Lung (tissue), 11 donors: ENCODE measurements at regions not wholly inside any gene's neighbourhood (a gene's known extent, or its start where the extent isn't known, plus 50 kb on each side); places are given as distances from the start of the nearest gene placed in this dataset.

ENCODE experiments used
- ATAC-seq: fragments of 200-7000 bp; cut with Tn5 transposase; one replicate; pipeline ENCODE4 v1.9.1; 2020; ENCODE audit warnings: moderate number of reproducible peaks; ENCODE audit not compliant: insufficient read depth, low FRiP score
- DNase-seq, 3 donors: peaks; one replicate each; pipeline ENCODE4 v3.0.0-alpha.2; 2013 to 2017
- H3K27ac ChIP-seq, 2 donors: one replicate each; pipeline ENCODE4 v1.5.1; 2013; ENCODE audit warnings: mild to moderate bottlenecking in 2 of 2, moderate library complexity in 2 of 2, control low read depth in 1 of 2, inconsistent platforms in 1 of 2, low read depth in 1 of 2, low read length in 1 of 2
- H3K27me3 ChIP-seq, 3 donors: one replicate each; pipeline ENCODE4 v1.5.1; 2013; ENCODE audit warnings: low read length in 2 of 3; ENCODE audit not compliant: control insufficient read depth in 3 of 3, insufficient read depth in 3 of 3
- H3K36me3 ChIP-seq, 4 donors: one replicate each; pipeline ENCODE4 v1.5.1; 2013; ENCODE audit warnings: low read length in 4 of 4, mild to moderate bottlenecking in 1 of 4, moderate library complexity in 1 of 4; ENCODE audit not compliant: control insufficient read depth in 4 of 4, insufficient read depth in 4 of 4
- H3K4me1 ChIP-seq, 5 donors: one replicate each; pipeline ENCODE4 v1.5.1; 2013; ENCODE audit warnings: low read length in 5 of 5, mild to moderate bottlenecking in 2 of 5, moderate library complexity in 1 of 5; ENCODE audit not compliant: control insufficient read depth in 5 of 5, insufficient read depth in 5 of 5
- H3K4me3 ChIP-seq: one replicate; pipeline ENCODE4 v1.5.1; 2013; ENCODE audit warnings: mild to moderate bottlenecking, control low read depth, moderate library complexity
- H3K9ac ChIP-seq, 2 donors: one replicate each; pipeline ENCODE4 v1.5.1; 2013; ENCODE audit warnings: low read length in 2 of 2, control low read depth in 1 of 2; ENCODE audit not compliant: insufficient read depth in 1 of 2
- H3K9me3 ChIP-seq, 4 donors: one replicate each; pipeline ENCODE4 v1.5.1; 2013; ENCODE audit warnings: low read length in 3 of 4, mild to moderate bottlenecking in 1 of 4, moderate library complexity in 1 of 4; ENCODE audit not compliant: control insufficient read depth in 4 of 4, insufficient read depth in 3 of 4
- CTCF ChIP-seq: IDR thresholded peaks from 2 replicates; pipeline ENCODE4 v1.5.1; 2012; ENCODE audit warnings: mild to moderate bottlenecking; ENCODE audit errors: control extremely low read depth, extremely low read depth
- WGBS, 2 donors: extraction: QIAGEN DNeasy Blood & Tissue Kit; methylation state at CpG; one replicate each; pipeline ENCODE4 v1.1.7; 2013; 5-methylcytosine and 5-hydroxymethylcytosine counted together
- donor health status: control.
- donor health status: control.
- donor health status: Bipolar disorder and iron deficiency.
- donor health status: healthy.
- donor health status: DM: yes; HTN: yes; CAD: no.

DNA sequence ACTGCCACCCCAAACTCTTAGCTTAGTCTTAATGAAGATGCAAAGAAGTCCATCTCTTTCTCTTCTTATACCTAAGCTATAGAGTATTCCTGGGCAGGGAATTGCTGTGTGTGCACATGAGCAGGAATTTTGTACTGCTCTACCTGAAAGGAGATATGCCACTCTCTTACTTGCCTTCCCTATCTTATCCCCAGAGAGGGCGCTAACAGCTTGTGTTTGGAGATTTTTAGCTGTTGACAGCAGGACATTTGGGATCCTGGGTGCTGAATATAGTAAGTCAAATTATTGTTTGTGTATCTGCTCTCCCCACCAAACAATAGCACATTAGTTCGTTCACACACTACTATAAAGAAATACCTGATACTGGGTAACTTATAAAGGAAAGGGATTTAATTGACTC lies 159.5 kb downstream of the GABRG2 start:
- DNase-seq (no peak), ATAC-seq (no peak)
- H3K9me3 ChIP-seq, result peaks cover 0 to 3% (median 0%) of the 10 kb centered on the region in 4 donors
- WGBS, 2 donors, result 52 to 59% methylated on average over 2 of the region's 2 CpGs
- H3K27me3 ChIP-seq, result no peaks in the 10 kb centered on the region
- H3K9ac ChIP-seq, result no peak overlapping the region
- TF ChIP-seq CTCF, result no peak
- H3K27ac ChIP-seq, result no peak overlapping the region
- no peaks in the 10 kb centered on the region for H3K36me3 ChIP-seq
- no peaks in the 10 kb centered on the region for H3K4me1 ChIP-seq
- H3K4me3 ChIP-seq, result no peak overlapping the region

- TF ChIP-seq CTCF, result no peak
- no peaks in the 10 kb centered on the region for H3K36me3 ChIP-seq
- 77 to 85% methylated on average over 3 of the region's 3 CpGs for WGBS, 2 donors
- H3K27me3 ChIP-seq, result no peaks in the 10 kb centered on the region
- H3K9ac ChIP-seq, result no peak overlapping the region
- DNase-seq (no peak), ATAC-seq (no peak)
- H3K4me3 ChIP-seq, result no peak overlapping the region
- H3K4me1 ChIP-seq, result no peaks in the 10 kb centered on the region
- H3K9me3 ChIP-seq, result peaks cover 0 to 4% (median 0%) of the 10 kb centered on the region in 4 donors
- no peak overlapping the region for H3K27ac ChIP-seq
Observed at GRCh38 chr5:162230348-162230747, 162.8 kb downstream of the GABRG2 start.

GRCh38 chr5:162231522-162231921 lies 163.9 kb downstream of the GABRG2 start:
- TF ChIP-seq CTCF, result no peak
- 76 to 80% methylated on average over 1 of the region's 1 CpG for WGBS, 2 donors
- Histone ChIP-seq H3K27me3 (no peaks in the 10 kb centered on the region), H3K9me3 (peaks cover 0 to 4% (median 1%) of the 10 kb centered on the region in 4 donors), H3K36me3 (no peaks in the 10 kb centered on the region), H3K4me3 (no peak overlapping the region), H3K4me1 (no peaks in the 10 kb centered on the region), H3K27ac (no peak overlapping the region), H3K9ac (no peak overlapping the region)
- DNase-seq (no peak), ATAC-seq (no peak)

DNA sequence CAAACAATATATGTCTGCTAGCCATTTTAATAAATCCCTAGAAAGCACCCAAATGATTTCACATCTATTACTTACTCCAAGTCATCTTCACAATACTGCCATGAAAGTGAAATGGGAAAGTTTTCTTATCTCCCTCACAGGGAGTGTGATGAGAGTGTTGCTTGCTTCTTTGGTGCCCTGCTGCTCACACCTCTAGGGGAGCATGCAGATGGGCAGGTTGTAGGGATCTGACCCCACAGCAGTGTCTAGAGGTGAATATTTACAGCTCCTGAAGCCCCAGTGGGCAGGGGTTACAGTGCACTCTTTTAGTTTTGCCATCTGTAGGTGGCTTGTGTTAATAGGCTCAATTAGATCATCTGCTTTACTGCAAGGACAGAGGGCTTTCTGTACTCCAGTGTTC lies 173.2 kb downstream of the GABRG2 start:
- Histone ChIP-seq H3K27me3 (no peaks in the 10 kb centered on the region), H3K9me3 (peaks cover 0 to 4% (median 0%) of the 10 kb centered on the region in 4 donors), H3K4me3 (no peak overlapping the region), H3K9ac (no peak overlapping the region), H3K36me3 (no peaks in the 10 kb centered on the region), H3K27ac (no peak overlapping the region), H3K4me1 (no peaks in the 10 kb centered on the region)
- DNase-seq (no peak), ATAC-seq (no peak)
- TF ChIP-seq CTCF, result no peak
